HG03045 (cell line): ENCODE measurements at regions not wholly inside any gene's neighbourhood (a gene's known extent, or its start where the extent isn't known, plus 50 kb on each side); places are given as distances from the start of the nearest gene placed in this dataset.

ENCODE experiments used
- ATAC-seq: cut with Tn5 transposase; IDR thresholded peaks from one replicate; pipeline ENCODE4 v1.9.1; 2021; ENCODE audit warnings: mild to moderate bottlenecking, moderate library complexity; ENCODE audit not compliant: unreplicated experiment

GRCh38 chr16:79449067-79449769, 151.3 kb downstream of the MAF start:
- no peak for ATAC-seq

GRCh38 chr16:79444572-79444971, 156.0 kb downstream of the MAF start:
- ATAC-seq: no peak

- no peak for ATAC-seq
These were observed 160.6 kb downstream of the MAF start for GRCh38 chr16:79439901-79440300.

- ATAC-seq: no peak
These were observed 162.5 kb downstream of the MAF start for GRCh38 chr16:79437764-79438751.

GRCh38 chr16:79436885-79437284, 163.7 kb downstream of the MAF start:
- no peak for ATAC-seq

GRCh38 chr16:79434771-79435170, 165.8 kb downstream of the MAF start:
- no peak for ATAC-seq

- no peak for ATAC-seq
These were observed 166.4 kb downstream of the MAF start for GRCh38 chr16:79434092-79434491.

GRCh38 chr16:79431923-79432322, 168.6 kb downstream of the MAF start:
- no peak for ATAC-seq

- no peak for ATAC-seq
These were observed 170.3 kb downstream of the MAF start for GRCh38 chr16:79430191-79430678.

GRCh38 chr16:79429381-79430190, 171.0 kb downstream of the MAF start:
- no peak for ATAC-seq

- ATAC-seq: no peak
These were observed 173.9 kb downstream of the MAF start for GRCh38 chr16:79426663-79427062.

- no peak for ATAC-seq
These were observed 178.5 kb downstream of the MAF start for GRCh38 chr16:79422064-79422463.

GRCh38 chr16:79421126-79421525, 179.4 kb downstream of the MAF start:
- no peak for ATAC-seq

GRCh38 chr16:79420493-79420892, 180.0 kb downstream of the MAF start:
- no peak for ATAC-seq

- no peak for ATAC-seq
These were observed 181.4 kb downstream of the MAF start for GRCh38 chr16:79419148-79419547.

GRCh38 chr16:79417601-79418008, 182.9 kb downstream of the MAF start:
- no peak for ATAC-seq

GRCh38 chr16:79415983-79416640, 184.4 kb downstream of the MAF start:
- no peak for ATAC-seq

GRCh38 chr16:79412783-79413225, 187.7 kb downstream of the MAF start:
- ATAC-seq: no peak

GRCh38 chr16:79411805-79412204, 188.7 kb downstream of the MAF start:
- no peak for ATAC-seq

GRCh38 chr16:79411357-79411756, 189.2 kb downstream of the MAF start:
- no peak for ATAC-seq
